Activated CD4-positive, alpha-beta T cell treated with anti-CD3 and anti-CD28 coated beads, Interleukin-2, Interleukin-6, amounts not matched to agents 100 ng/mL and 50 ng/mL, durations not matched to agents 16 hours and 8 hours (primary cell): ENCODE measurements at regions not wholly inside any gene's neighbourhood (a gene's known extent, or its start where the extent isn't known, plus 50 kb on each side); places are given as distances from the start of the nearest gene placed in this dataset.

ENCODE experiments used
- DNase-seq: peaks from one replicate; pipeline ENCODE4 v3.0.0-alpha.2; 2020

- no peak for DNase-seq
These were observed 73.4 kb upstream of the PROX1 start for GRCh38 chr1:213914392-213914791.

- DNase-seq = no peak
These were observed 66.5 kb upstream of the PROX1 start for GRCh38 chr1:213921311-213921710.

GRCh38 chr1:213921712-213922111, 66.1 kb upstream of the PROX1 start:
- no peak for DNase-seq

GRCh38 chr1:213925531-213926182, 62.1 kb upstream of the PROX1 start:
- DNase-seq = no peak

GRCh38 chr1:213927846-213928245, 59.9 kb upstream of the PROX1 start:
- no peak for DNase-seq

- DNase-seq = no peak
These were observed 58.4 kb upstream of the PROX1 start for GRCh38 chr1:213929398-213929797.

- DNase-seq = no peak
These were observed 55.9 kb upstream of the PROX1 start for GRCh38 chr1:213931836-213932235.

GRCh38 chr1:213933336-213933735, 54.4 kb upstream of the PROX1 start:
- no peak for DNase-seq

- DNase-seq = no peak
These were observed 53.1 kb upstream of the PROX1 start for GRCh38 chr1:213934649-213935048.

- no peak for DNase-seq
These were observed 51.2 kb upstream of the PROX1 start for GRCh38 chr1:213936571-213936970.
